RWPE2 (cell line): ENCODE measurements at regions not wholly inside any gene's neighbourhood (a gene's known extent, or its start where the extent isn't known, plus 50 kb on each side); places are given as distances from the start of the nearest gene placed in this dataset.

Experiments used
- ATAC-seq: fragments of 200-7000 bp; cut with Tn5 transposase; 3 replicates; pipeline ENCODE4 v1.9.1; 2021; ENCODE audit warnings: low read depth
- DNase-seq: peaks from one replicate; pipeline ENCODE4 v3.0.0-alpha.2; 2020; ENCODE audit warnings: low spot score
- H3K27ac ChIP-seq: fragments of 450-650 bp; 2 replicates; pipeline ENCODE4 v1.5.1; 2017; ENCODE audit warnings: mild to moderate bottlenecking; ENCODE audit not compliant: poor library complexity, severe bottlenecking
- H3K27me3 ChIP-seq: fragments of 250-450 bp; sonication (Bioruptor Pico); 2 replicates; pipeline ENCODE4 v1.5.1; 2021; ENCODE audit warnings: mild to moderate bottlenecking, moderate library complexity; ENCODE audit not compliant: insufficient read depth, poor library complexity, severe bottlenecking
- H3K36me3 ChIP-seq: fragments of 250-450 bp; sonication (Bioruptor Pico); 2 replicates; pipeline ENCODE4 v1.5.1; 2020; ENCODE audit warnings: low read depth, mild to moderate bottlenecking, moderate library complexity
- H3K4me1 ChIP-seq: fragments of 250-450 bp; sonication (Bioruptor Pico); 2 replicates; pipeline ENCODE4 v1.5.1; 2021; ENCODE audit warnings: mild to moderate bottlenecking, moderate library complexity; ENCODE audit not compliant: insufficient read depth, poor library complexity, severe bottlenecking
- H3K4me3 ChIP-seq: fragments of 250-450 bp; sonication (Bioruptor Pico); 2 replicates; pipeline ENCODE4 v1.5.1; 2021; ENCODE audit warnings: mild to moderate bottlenecking, moderate library complexity; ENCODE audit not compliant: severe bottlenecking
- H3K9me3 ChIP-seq: fragments of 250-450 bp; sonication (Bioruptor Pico); 2 replicates; pipeline ENCODE4 v1.5.1; 2021; ENCODE audit warnings: mild to moderate bottlenecking, moderate library complexity; ENCODE audit not compliant: severe bottlenecking
- CTCF ChIP-seq: fragments of 450-650 bp; IDR thresholded peaks from one replicate; pipeline ENCODE4 v1.5.1; 2017; ENCODE audit warnings: mild to moderate bottlenecking, moderate library complexity; ENCODE audit not compliant: poor library complexity, severe bottlenecking

- TF ChIP-seq CTCF, result peak; percentile 10
- H3K4me1 ChIP-seq, result no peaks in the 10 kb centered on the region
- DNase-seq (no peak), ATAC-seq (peak; percentile 41; the same call in 1 of the 3 replicates)
- H3K27me3 ChIP-seq, result no peaks in the 10 kb centered on the region
- H3K9me3 ChIP-seq, result no peaks in the 10 kb centered on the region
- no peaks in the 10 kb centered on the region for H3K36me3 ChIP-seq
- no peak overlapping the region for H3K4me3 ChIP-seq
- H3K27ac ChIP-seq, result no peak overlapping the region
Measured at GRCh38 chr12:77720258-77720657, 110.4 kb upstream of the NAV3 start.

GRCh38 chr12:77710209-77710608 is 120.5 kb upstream of the NAV3 start:
- TF ChIP-seq CTCF, result no peak
- H3K27me3 ChIP-seq, result no peaks in the 10 kb centered on the region
- peaks cover 3% of the 10 kb centered on the region for H3K4me1 ChIP-seq
- no peak overlapping the region for H3K27ac ChIP-seq
- no peaks in the 10 kb centered on the region for H3K9me3 ChIP-seq
- no peaks in the 10 kb centered on the region for H3K36me3 ChIP-seq
- ATAC-seq (no peak), DNase-seq (no peak)
- H3K4me3 ChIP-seq, result no peak overlapping the region

GRCh38 chr12:77697126-77697525 is 133.6 kb upstream of the NAV3 start:
- Histone ChIP-seq H3K9me3 (no peaks in the 10 kb centered on the region), H3K4me1 (no peaks in the 10 kb centered on the region), H3K4me3 (no peak overlapping the region), H3K27me3 (peaks cover 2% of the 10 kb centered on the region), H3K36me3 (no peaks in the 10 kb centered on the region), H3K27ac (no peak overlapping the region)
- no peak for TF ChIP-seq CTCF
- DNase-seq, result no peak
- ATAC-seq, result no peak

GRCh38 chr12:77696183-77696582 is 134.5 kb upstream of the NAV3 start:
- TF ChIP-seq CTCF, result no peak
- Histone ChIP-seq H3K9me3 (no peaks in the 10 kb centered on the region), H3K27me3 (no peaks in the 10 kb centered on the region), H3K4me1 (no peaks in the 10 kb centered on the region), H3K4me3 (no peak overlapping the region), H3K36me3 (no peaks in the 10 kb centered on the region), H3K27ac (no peak overlapping the region)
- ATAC-seq (no peak), DNase-seq (no peak)

GRCh38 chr12:77689510-77690086 is 141.1 kb upstream of the NAV3 start:
- DNase-seq (no peak), ATAC-seq (no peak)
- no peaks in the 10 kb centered on the region for H3K36me3 ChIP-seq
- H3K9me3 ChIP-seq, result no peaks in the 10 kb centered on the region
- H3K27ac ChIP-seq, result no peak overlapping the region
- no peaks in the 10 kb centered on the region for H3K4me1 ChIP-seq
- H3K27me3 ChIP-seq, result peaks cover 3% of the 10 kb centered on the region
- no peak for TF ChIP-seq CTCF
- H3K4me3 ChIP-seq, result no peak overlapping the region
